HepG2 (cell line): ENCODE measurements at regions not wholly inside any gene's neighbourhood (a gene's known extent, or its start where the extent isn't known, plus 50 kb on each side); places are given as distances from the start of the nearest gene placed in this dataset.

ENCODE experiments used
- CEBPG ChIP-seq: IDR thresholded peaks from 2 replicates; pipeline ENCODE4 v1.6.1; 2016
- DBP ChIP-seq: sonication (generic); formaldehyde crosslinking; IDR thresholded peaks from 2 replicates; pipeline ENCODE4 v1.4.0; 2020; ENCODE audit warnings: missing genetic modification reagents; ENCODE audit errors: not compliant biosample characterization
- PBX3 ChIP-seq: sonication (generic); formaldehyde crosslinking; IDR thresholded peaks from 2 replicates; pipeline ENCODE4 v1.8.1; 2023; ENCODE audit warnings: missing genetic modification reagents, inconsistent platforms, borderline replicate concordance
- ZNF274 ChIP-seq: sonication (generic); formaldehyde crosslinking; IDR thresholded peaks from 2 replicates; pipeline ENCODE4 v1.5.1; 2020; ENCODE audit warnings: mild to moderate bottlenecking, missing genetic modification reagents
- ZNF382 ChIP-seq: sonication (generic); formaldehyde crosslinking; IDR thresholded peaks from 2 replicates; pipeline ENCODE4 v1.5.0; 2020; ENCODE audit warnings: missing genetic modification reagents, mild to moderate bottlenecking, borderline replicate concordance
- ZNF510 ChIP-seq: sonication (generic); formaldehyde crosslinking; IDR thresholded peaks from 2 replicates; pipeline ENCODE4 v1.4.0; 2020; ENCODE audit warnings: low read depth, mild to moderate bottlenecking, missing genetic modification reagents
- ZNF790 ChIP-seq: sonication (generic); formaldehyde crosslinking; IDR thresholded peaks from 2 replicates; pipeline ENCODE4 v1.8.0; 2022; ENCODE audit warnings: missing genetic modification reagents, mild to moderate bottlenecking, borderline replicate concordance
- TF ChIP-seq, protein P1 (sequence below): sonication (generic); formaldehyde crosslinking; IDR thresholded peaks from 2 replicates; pipeline ENCODE4 v1.4.0; 2020; ENCODE audit warnings: missing genetic modification reagents
- TF ChIP-seq, protein P2 (sequence below): IDR thresholded peaks from 2 replicates; pipeline ENCODE4 v1.6.1; 2016; ENCODE audit warnings: low read depth, control low read depth

- TF ChIP-seq PBX3 (no peak), DBP (CRISPR knock-in tag) (no peak), ZNF510 (CRISPR knock-in tag) (no peak), ZNF790 (no peak), ZNF382 (no peak), CEBPG (CRISPR knock-in tag) (no peak), ZNF274 (CRISPR knock-in tag) (no peak)
- TF ChIP-seq, protein P1, sequence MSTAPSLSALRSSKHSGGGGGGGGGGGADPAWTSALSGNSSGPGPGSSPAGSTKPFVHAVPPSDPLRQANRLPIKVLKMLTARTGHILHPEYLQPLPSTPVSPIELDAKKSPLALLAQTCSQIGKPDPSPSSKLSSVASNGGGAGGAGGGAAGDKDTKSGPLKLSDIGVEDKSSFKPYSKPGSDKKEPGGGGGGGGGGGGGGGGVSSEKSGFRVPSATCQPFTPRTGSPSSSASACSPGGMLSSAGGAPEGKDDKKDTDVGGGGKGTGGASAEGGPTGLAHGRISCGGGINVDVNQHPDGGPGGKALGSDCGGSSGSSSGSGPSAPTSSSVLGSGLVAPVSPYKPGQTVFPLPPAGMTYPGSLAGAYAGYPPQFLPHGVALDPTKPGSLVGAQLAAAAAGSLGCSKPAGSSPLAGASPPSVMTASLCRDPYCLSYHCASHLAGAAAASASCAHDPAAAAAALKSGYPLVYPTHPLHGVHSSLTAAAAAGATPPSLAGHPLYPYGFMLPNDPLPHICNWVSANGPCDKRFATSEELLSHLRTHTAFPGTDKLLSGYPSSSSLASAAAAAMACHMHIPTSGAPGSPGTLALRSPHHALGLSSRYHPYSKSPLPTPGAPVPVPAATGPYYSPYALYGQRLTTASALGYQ (CRISPR knock-in tag) = no peak
- TF ChIP-seq, protein P2, sequence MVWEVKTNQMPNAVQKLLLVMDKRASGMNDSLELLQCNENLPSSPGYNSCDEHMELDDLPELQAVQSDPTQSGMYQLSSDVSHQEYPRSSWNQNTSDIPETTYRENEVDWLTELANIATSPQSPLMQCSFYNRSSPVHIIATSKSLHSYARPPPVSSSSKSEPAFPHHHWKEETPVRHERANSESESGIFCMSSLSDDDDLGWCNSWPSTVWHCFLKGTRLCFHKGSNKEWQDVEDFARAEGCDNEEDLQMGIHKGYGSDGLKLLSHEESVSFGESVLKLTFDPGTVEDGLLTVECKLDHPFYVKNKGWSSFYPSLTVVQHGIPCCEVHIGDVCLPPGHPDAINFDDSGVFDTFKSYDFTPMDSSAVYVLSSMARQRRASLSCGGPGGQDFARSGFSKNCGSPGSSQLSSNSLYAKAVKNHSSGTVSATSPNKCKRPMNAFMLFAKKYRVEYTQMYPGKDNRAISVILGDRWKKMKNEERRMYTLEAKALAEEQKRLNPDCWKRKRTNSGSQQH (CRISPR knock-in tag) = no peak
Measured at GRCh38 chr12:81963026-81963425, 203.9 kb upstream of the PPFIA2 start (continued).
